GM23338 (cell line): ENCODE measurements at regions not wholly inside any gene's neighbourhood (a gene's known extent, or its start where the extent isn't known, plus 50 kb on each side); places are given as distances from the start of the nearest gene placed in this dataset.

ENCODE experiments used
- ATAC-seq: fragments of 200-7000 bp; cut with Tn5 transposase; 3 replicates; pipeline ENCODE4 v1.9.1; 2020
- DNase-seq: peaks from one replicate; pipeline ENCODE4 v3.0.0-alpha.2; 2015; ENCODE audit warnings: low spot score
- H2AFZ ChIP-seq: fragments of 200-600 bp; sonication (generic); 2 replicates; pipeline ENCODE4 v1.8.0; 2016; ENCODE audit warnings: antibody characterized with exemption, mild to moderate bottlenecking, moderate library complexity
- H3F3A ChIP-seq: fragments of 200-600 bp; sonication (generic); replicated peaks from 2 replicates; pipeline ENCODE4 v1.8.0; 2017; ENCODE audit warnings: antibody characterized with exemption, mixed run types, low read depth
- H3K27ac ChIP-seq: fragments of 200-600 bp; sonication (generic); 2 replicates; pipeline ENCODE4 v1.6.1; 2016; ENCODE audit warnings: low read depth
- H3K27me3 ChIP-seq: fragments of 200-600 bp; sonication (generic); 2 replicates; pipeline ENCODE4 v1.8.0; 2016; ENCODE audit warnings: mild to moderate bottlenecking, mixed run types, moderate library complexity; ENCODE audit not compliant: insufficient read depth
- H3K36me3 ChIP-seq: fragments of 200-600 bp; sonication (generic); 2 replicates; pipeline ENCODE4 v1.8.0; 2016; ENCODE audit warnings: mild to moderate bottlenecking; ENCODE audit not compliant: insufficient read depth
- H3K4me1 ChIP-seq: fragments of 200-600 bp; sonication (generic); 2 replicates; pipeline ENCODE4 v1.8.0; 2016; ENCODE audit warnings: mild to moderate bottlenecking, moderate library complexity; ENCODE audit not compliant: insufficient read depth
- H3K4me2 ChIP-seq: fragments of 200-600 bp; sonication (generic); 2 replicates; pipeline ENCODE4 v1.7.1; 2017; ENCODE audit warnings: mixed run types
- H3K4me3 ChIP-seq: fragments of 200-600 bp; sonication (generic); 2 replicates; pipeline ENCODE4 v1.6.1; 2016; ENCODE audit warnings: mixed run types
- H3K79me2 ChIP-seq: fragments of 200-600 bp; sonication (generic); replicated peaks from 2 replicates; pipeline ENCODE4 v1.8.0; 2017; ENCODE audit warnings: mild to moderate bottlenecking; ENCODE audit not compliant: insufficient read depth
- H3K9me2 ChIP-seq: fragments of 200-600 bp; sonication (generic); 2 replicates; pipeline ENCODE4 v1.8.0; 2017; ENCODE audit not compliant: insufficient read depth
- H4K20me1 ChIP-seq: fragments of 200-600 bp; sonication (generic); replicated peaks from 2 replicates; pipeline ENCODE4 v1.8.0; 2017; ENCODE audit warnings: mild to moderate bottlenecking; ENCODE audit not compliant: insufficient read depth
- H3K27ac Mint-ChIP-seq: 2 replicates; pipeline ENCODE4 v1.8.0; 2020; ENCODE audit warnings: inconsistent platforms, mild to moderate bottlenecking, moderate library complexity, mixed read lengths
- H3K27me3 Mint-ChIP-seq: 3 replicates; pipeline ENCODE4 v1.8.0; 2022; ENCODE audit warnings: low read depth, mild to moderate bottlenecking, moderate library complexity, mixed read lengths, inconsistent platforms; ENCODE audit not compliant: insufficient read depth, poor library complexity
- H3K36me3 Mint-ChIP-seq: 3 replicates; pipeline ENCODE4 v1.8.0; 2021; ENCODE audit warnings: low read depth, mild to moderate bottlenecking, inconsistent platforms, moderate library complexity, mixed read lengths
- H3K4me1 Mint-ChIP-seq: 3 replicates; pipeline ENCODE4 v1.8.0; 2020; ENCODE audit warnings: mild to moderate bottlenecking, inconsistent platforms, mixed read lengths
- H3K4me3 Mint-ChIP-seq: 3 replicates; pipeline ENCODE4 v1.8.0; 2021; ENCODE audit warnings: moderate library complexity, mild to moderate bottlenecking, inconsistent platforms, mixed read lengths
- H3K9me3 Mint-ChIP-seq: 3 replicates; pipeline ENCODE4 v1.8.0; 2020; ENCODE audit warnings: moderate library complexity, mild to moderate bottlenecking, inconsistent platforms, mixed read lengths
- CTCF ChIP-seq, 2 experiments: fragments of 200-600 bp in 1 of 2; sonication (generic) in 1 of 2; conservative IDR thresholded peaks; 2 replicates each; pipeline versions ENCODE4 v1.5.1 to v1.6.1; 2016 to 2017; ENCODE audit warnings: antibody characterized with exemption in 2 of 2, low read depth in 2 of 2, mild to moderate bottlenecking in 2 of 2, moderate library complexity in 1 of 2
- ETS1 ChIP-seq: IDR thresholded peaks from 2 replicates; pipeline ENCODE4 v1.6.1; 2016; ENCODE audit warnings: antibody characterized with exemption
- EZH2phosphoT487 ChIP-seq: fragments of 200-600 bp; sonication (generic); IDR thresholded peaks from one replicate; pipeline ENCODE4 v1.8.1; 2018; ENCODE audit warnings: antibody characterized with exemption; ENCODE audit not compliant: unreplicated experiment
- NANOG ChIP-seq: IDR thresholded peaks from 2 replicates; pipeline ENCODE4 v1.6.1; 2016; ENCODE audit warnings: antibody characterized with exemption, borderline replicate concordance
- POLR2AphosphoS5 ChIP-seq: IDR thresholded peaks from 2 replicates; pipeline ENCODE4 v1.6.1; 2016; ENCODE audit warnings: antibody characterized with exemption, low read depth
- STAT1 ChIP-seq: IDR thresholded peaks from one replicate; pipeline ENCODE4 v1.6.1; 2016; ENCODE audit warnings: antibody characterized with exemption; ENCODE audit not compliant: unreplicated experiment
- TF ChIP-seq, protein P1 (sequence below): fragments of 250-450 bp; sonication (Bioruptor Pico); IDR thresholded peaks from 2 replicates; pipeline ENCODE4 v1.5.0; 2020; ENCODE audit warnings: mild to moderate bottlenecking, moderate library complexity

DNA sequence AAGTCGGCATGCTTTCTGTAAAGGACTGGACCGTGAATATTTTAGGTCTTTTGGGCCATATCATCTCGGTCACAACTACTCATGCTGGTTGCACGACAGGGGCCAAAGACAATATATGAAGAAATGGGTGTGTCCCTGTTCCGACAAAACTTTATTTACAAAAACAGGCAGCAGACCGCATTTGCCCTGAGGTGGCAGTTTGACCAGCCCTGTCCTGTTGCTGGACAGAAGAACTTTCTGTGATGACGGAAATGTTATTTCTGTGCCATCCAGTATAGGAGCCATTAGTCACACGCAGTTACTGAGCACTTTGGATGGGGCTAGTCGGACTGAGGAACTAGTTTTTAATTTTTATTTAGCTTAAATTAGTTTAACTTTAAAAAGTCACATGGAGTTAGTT is 112.8 kb upstream of the CARD11 start:
- no peak for ATAC-seq
- TF ChIP-seq NANOG, result no peak
- TF ChIP-seq EZH2phosphoT487, result no peak
- TF ChIP-seq CTCF (conservative IDR thresholded peaks at IDR 0.05; ENCODE audit: low read depth in 2 of 2), result no peak
- no peak for TF ChIP-seq POLR2AphosphoS5
- peaks cover 3% of the 10 kb centered on the region for H3K27me3 Mint-ChIP-seq

GRCh38 chr7:3157566-3158287 is 114.1 kb upstream of the CARD11 start:
- Histone ChIP-seq H3K27ac (no peak overlapping the region), H4K20me1 (no peaks in the 10 kb centered on the region), H3K9me2 (no peaks in the 10 kb centered on the region), H3K36me3 (no peaks in the 10 kb centered on the region), H3K79me2 (no peaks in the 10 kb centered on the region), H3K4me3 (no peak overlapping the region), H3K4me2 (no peak overlapping the region), H3F3A (no peaks in the 10 kb centered on the region), H3K4me1 (no peaks in the 10 kb centered on the region), H2AFZ (peak overlapping the region; percentile 74; the same call in 1 of the 2 replicates), H3K27me3 (no peaks in the 10 kb centered on the region)
- no peaks in the 10 kb centered on the region for H3K27me3 Mint-ChIP-seq
- TF ChIP-seq ETS1 (no peak), EZH2phosphoT487 (no peak), STAT1 (no peak), NANOG (no peak), POLR2AphosphoS5 (no peak)
- TF ChIP-seq, protein P1, sequence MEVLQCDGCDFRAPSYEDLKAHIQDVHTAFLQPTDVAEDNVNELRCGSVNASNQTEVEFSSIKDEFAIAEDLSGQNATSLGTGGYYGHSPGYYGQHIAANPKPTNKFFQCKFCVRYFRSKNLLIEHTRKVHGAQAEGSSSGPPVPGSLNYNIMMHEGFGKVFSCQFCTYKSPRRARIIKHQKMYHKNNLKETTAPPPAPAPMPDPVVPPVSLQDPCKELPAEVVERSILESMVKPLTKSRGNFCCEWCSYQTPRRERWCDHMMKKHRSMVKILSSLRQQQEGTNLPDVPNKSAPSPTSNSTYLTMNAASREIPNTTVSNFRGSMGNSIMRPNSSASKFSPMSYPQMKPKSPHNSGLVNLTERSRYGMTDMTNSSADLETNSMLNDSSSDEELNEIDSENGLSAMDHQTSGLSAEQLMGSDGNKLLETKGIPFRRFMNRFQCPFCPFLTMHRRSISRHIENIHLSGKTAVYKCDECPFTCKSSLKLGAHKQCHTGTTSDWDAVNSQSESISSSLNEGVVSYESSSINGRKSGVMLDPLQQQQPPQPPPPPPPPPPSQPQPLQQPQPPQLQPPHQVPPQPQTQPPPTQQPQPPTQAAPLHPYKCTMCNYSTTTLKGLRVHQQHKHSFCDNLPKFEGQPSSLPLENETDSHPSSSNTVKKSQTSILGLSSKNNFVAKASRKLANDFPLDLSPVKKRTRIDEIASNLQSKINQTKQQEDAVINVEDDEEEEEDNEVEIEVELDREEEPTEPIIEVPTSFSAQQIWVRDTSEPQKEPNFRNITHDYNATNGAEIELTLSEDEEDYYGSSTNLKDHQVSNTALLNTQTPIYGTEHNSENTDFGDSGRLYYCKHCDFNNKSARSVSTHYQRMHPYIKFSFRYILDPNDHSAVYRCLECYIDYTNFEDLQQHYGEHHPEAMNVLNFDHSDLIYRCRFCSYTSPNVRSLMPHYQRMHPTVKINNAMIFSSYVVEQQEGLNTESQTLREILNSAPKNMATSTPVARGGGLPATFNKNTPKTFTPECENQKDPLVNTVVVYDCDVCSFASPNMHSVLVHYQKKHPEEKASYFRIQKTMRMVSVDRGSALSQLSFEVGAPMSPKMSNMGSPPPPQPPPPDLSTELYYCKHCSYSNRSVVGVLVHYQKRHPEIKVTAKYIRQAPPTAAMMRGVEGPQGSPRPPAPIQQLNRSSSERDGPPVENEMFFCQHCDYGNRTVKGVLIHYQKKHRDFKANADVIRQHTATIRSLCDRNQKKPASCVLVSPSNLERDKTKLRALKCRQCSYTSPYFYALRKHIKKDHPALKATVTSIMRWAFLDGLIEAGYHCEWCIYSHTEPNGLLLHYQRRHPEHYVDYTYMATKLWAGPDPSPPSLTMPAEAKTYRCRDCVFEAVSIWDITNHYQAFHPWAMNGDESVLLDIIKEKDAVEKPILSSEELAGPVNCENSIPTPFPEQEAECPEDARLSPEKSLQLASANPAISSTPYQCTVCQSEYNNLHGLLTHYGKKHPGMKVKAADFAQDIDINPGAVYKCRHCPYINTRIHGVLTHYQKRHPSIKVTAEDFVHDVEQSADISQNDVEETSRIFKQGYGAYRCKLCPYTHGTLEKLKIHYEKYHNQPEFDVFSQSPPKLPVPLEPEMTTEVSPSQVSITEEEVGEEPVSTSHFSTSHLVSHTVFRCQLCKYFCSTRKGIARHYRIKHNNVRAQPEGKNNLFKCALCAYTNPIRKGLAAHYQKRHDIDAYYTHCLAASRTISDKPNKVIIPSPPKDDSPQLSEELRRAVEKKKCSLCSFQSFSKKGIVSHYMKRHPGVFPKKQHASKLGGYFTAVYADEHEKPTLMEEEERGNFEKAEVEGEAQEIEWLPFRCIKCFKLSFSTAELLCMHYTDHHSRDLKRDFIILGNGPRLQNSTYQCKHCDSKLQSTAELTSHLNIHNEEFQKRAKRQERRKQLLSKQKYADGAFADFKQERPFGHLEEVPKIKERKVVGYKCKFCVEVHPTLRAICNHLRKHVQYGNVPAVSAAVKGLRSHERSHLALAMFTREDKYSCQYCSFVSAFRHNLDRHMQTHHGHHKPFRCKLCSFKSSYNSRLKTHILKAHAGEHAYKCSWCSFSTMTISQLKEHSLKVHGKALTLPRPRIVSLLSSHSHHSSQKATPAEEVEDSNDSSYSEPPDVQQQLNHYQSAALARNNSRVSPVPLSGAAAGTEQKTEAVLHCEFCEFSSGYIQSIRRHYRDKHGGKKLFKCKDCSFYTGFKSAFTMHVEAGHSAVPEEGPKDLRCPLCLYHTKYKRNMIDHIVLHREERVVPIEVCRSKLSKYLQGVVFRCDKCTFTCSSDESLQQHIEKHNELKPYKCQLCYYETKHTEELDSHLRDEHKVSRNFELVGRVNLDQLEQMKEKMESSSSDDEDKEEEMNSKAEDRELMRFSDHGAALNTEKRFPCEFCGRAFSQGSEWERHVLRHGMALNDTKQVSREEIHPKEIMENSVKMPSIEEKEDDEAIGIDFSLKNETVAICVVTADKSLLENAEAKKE (CRISPR knock-in tag), result no peak
- H3K4me3 Mint-ChIP-seq, result no peak overlapping the region
- no peak for ATAC-seq
- DNase-seq, result no peak
- H3K27ac Mint-ChIP-seq, result no peak overlapping the region
- peaks cover 17% of the 10 kb centered on the region for H3K9me3 Mint-ChIP-seq
- peaks cover 10% of the 10 kb centered on the region for H3K4me1 Mint-ChIP-seq
- H3K36me3 Mint-ChIP-seq, result peaks cover 3% of the 10 kb centered on the region; the same call in 2 of the 3 replicates

More for the DNA sequence above, 112.8 kb upstream of the CARD11 start:
- Mint-ChIP-seq H3K27ac (no peak overlapping the region), H3K4me1 (peaks cover 10% of the 10 kb centered on the region), H3K4me3 (no peak overlapping the region), H3K9me3 (peaks cover 9% of the 10 kb centered on the region), H3K36me3 (peaks cover 3% of the 10 kb centered on the region; the same call in 2 of the 3 replicates)
- Histone ChIP-seq H3K27ac (no peak overlapping the region), H3F3A (no peaks in the 10 kb centered on the region), H3K9me2 (no peaks in the 10 kb centered on the region), H3K4me3 (no peak overlapping the region), H3K36me3 (no peaks in the 10 kb centered on the region), H3K27me3 (no peaks in the 10 kb centered on the region), H4K20me1 (no peaks in the 10 kb centered on the region), H3K79me2 (no peaks in the 10 kb centered on the region), H3K4me1 (no peaks in the 10 kb centered on the region), H2AFZ (no peak overlapping the region), H3K4me2 (no peak overlapping the region)
- no peak for DNase-seq
